ENCODE measurements at regions not wholly inside any gene's neighbourhood (a gene's known extent, or its start where the extent isn't known, plus 50 kb on each side); places are given as distances from the start of the nearest gene placed in this dataset.

GRCh38 chr11:134469627-134470026 lies 57.6 kb upstream of the B3GAT1 start (continued):
- TF ChIP-seq ZNF655 (CRISPR knock-in tag; IDR thresholded peaks at IDR 0.05) = no peak
- TF ChIP-seq PTRF (tag; IDR thresholded peaks at IDR 0.05) = no peak
- peak; percentile 36; the same call in 1 of the 2 replicates for TF ChIP-seq RB1 (IDR thresholded peaks at IDR 0.05; ENCODE audit: low read depth)
- TF ChIP-seq ZNF143 (CRISPR knock-in tag; IDR thresholded peaks at IDR 0.05) = peak; percentile 78
- no peak for TF ChIP-seq EZH2 (IDR thresholded peaks at IDR 0.05; ENCODE audit: borderline replicate concordance, low read depth, low read length)
- no peak for TF ChIP-seq ZNF75A (CRISPR knock-in tag; IDR thresholded peaks at IDR 0.05)
- 0 out of 2 replicates have a peak, but pooled peaks have one; percentile 59 for TF ChIP-seq E2F1 (CRISPR knock-in tag; IDR thresholded peaks at IDR 0.05)
- TF ChIP-seq CBX3 (IDR thresholded peaks at IDR 0.05; ENCODE audit: borderline replicate concordance in 1 of 2, low read length in 2 of 2) = 0 out of 3 replicates have a peak, but pooled peaks of 1 of the 2 experiments have one; percentile 52
- no peak for TF ChIP-seq GTF2F1 (IDR thresholded peaks at IDR 0.05; ENCODE audit: low read depth, low read length)
- peak; percentile 43; the same call in 1 of the 2 replicates for TF ChIP-seq CREM (IDR thresholded peaks at IDR 0.05; ENCODE audit: low read depth)
- peak; percentile 39 for TF ChIP-seq NFYB (IDR thresholded peaks at IDR 0.05; ENCODE audit: extremely low read depth, insufficient read length)
- peak; percentile 85 for TF ChIP-seq USF1 (CRISPR knock-in tag; IDR thresholded peaks at IDR 0.05)
- TF ChIP-seq CGGBP1 (CRISPR knock-in tag; IDR thresholded peaks at IDR 0.05) = no peak
- TF ChIP-seq CTCFL (IDR thresholded peaks at IDR 0.05; ENCODE audit: borderline replicate concordance, insufficient read depth, low read depth, low read length, poor library complexity, severe bottlenecking) = no peak
